CD4-positive, alpha-beta T cell (primary cell): ENCODE measurements at regions not wholly inside any gene's neighbourhood (a gene's known extent, or its start where the extent isn't known, plus 50 kb on each side); places are given as distances from the start of the nearest gene placed in this dataset.

Experiments used
- ATAC-seq: fragments of 200-7000 bp; cut with Tn5 transposase; one replicate; pipeline ENCODE4 v1.10.0; 2022; ENCODE audit warnings: mild to moderate bottlenecking; ENCODE audit not compliant: poor library complexity
- CTCF ChIA-PET: fragments of 350-600 bp; sonication (Branson Sonifier 250); formaldehyde crosslinking; loops from one replicate; lab custom pipeline; 2021; ENCODE audit warnings: antibody characterized with exemption, inconsistent platforms; lab: Charles Lee
- POLR2A ChIA-PET: fragments of 350-600 bp; sonication (Branson Sonifier 250); formaldehyde crosslinking; loops from one replicate; lab custom pipeline; 2021; ENCODE audit warnings: antibody characterized with exemption, inconsistent platforms; lab: Charles Lee
- DNase-seq, 14 experiments: peaks; one replicate each; pipeline ENCODE4 v3.0.0-alpha.2; 2013 to 2020; ENCODE audit warnings: mixed read lengths in 2 of 14
- H3K27ac ChIP-seq, 2 donors: one replicate each; pipeline versions ENCODE4 v1.5.1 to v1.7.0; 2013; ENCODE audit warnings: low read length in 2 of 2, low read depth in 1 of 2, mild to moderate bottlenecking in 1 of 2
- H3K27me3 ChIP-seq, 2 experiments: 1 replicate in 1 of 2; 2 replicates in 1 of 2; pipeline versions ENCODE4 v1.6.1 to v1.7.0; 2013; ENCODE audit warnings: low read length in 2 of 2, control low read depth in 1 of 2, mild to moderate bottlenecking in 1 of 2, moderate library complexity in 1 of 2; ENCODE audit not compliant: insufficient read depth in 2 of 2, control insufficient read depth in 1 of 2
- H3K36me3 ChIP-seq: one replicate; pipeline ENCODE4 v1.6.1; 2013; ENCODE audit warnings: low read length, control low read depth; ENCODE audit not compliant: insufficient read depth
- H3K4me1 ChIP-seq: one replicate; pipeline ENCODE4 v1.6.1; 2013; ENCODE audit warnings: low read length, control low read depth; ENCODE audit not compliant: insufficient read depth
- H3K4me3 ChIP-seq: one replicate; pipeline ENCODE4 v1.5.1; 2013; ENCODE audit warnings: mild to moderate bottlenecking, low read length, moderate library complexity
- H3K9me3 ChIP-seq, 2 experiments: 1 replicate in 1 of 2; 2 replicates in 1 of 2; pipeline versions ENCODE4 v1.6.1 to v1.7.0; 2013; ENCODE audit warnings: low read length in 2 of 2, mild to moderate bottlenecking in 2 of 2, control low read depth in 1 of 2, moderate library complexity in 1 of 2; ENCODE audit not compliant: control insufficient read depth in 1 of 2, insufficient read depth in 1 of 2
- H3K27ac Mint-ChIP-seq: one replicate; pipeline ENCODE4 v1.8.0; 2020; ENCODE audit warnings: mixed read lengths
- H3K27me3 Mint-ChIP-seq: one replicate; pipeline ENCODE4 v1.8.0; 2021; ENCODE audit warnings: mixed read lengths
- H3K36me3 Mint-ChIP-seq: one replicate; pipeline ENCODE4 v1.8.0; 2021; ENCODE audit warnings: low read depth, mixed read lengths
- H3K4me1 Mint-ChIP-seq: one replicate; pipeline ENCODE4 v1.8.0; 2021; ENCODE audit warnings: low read depth, mixed read lengths
- H3K4me3 Mint-ChIP-seq: one replicate; pipeline ENCODE4 v1.8.0; 2020; ENCODE audit warnings: mild to moderate bottlenecking, mixed read lengths
- H3K9me3 Mint-ChIP-seq: one replicate; pipeline ENCODE4 v1.8.0; 2020; ENCODE audit warnings: mixed read lengths
- intact Hi-C, 2 experiments: fragments of 100-400 bp; cut with DNase I in 1 of 2; cut with micrococcal nuclease in 1 of 2; formaldehyde crosslinking; loops; one replicate each; pipeline versions ENCODE4 v1.15.1 to v1.9.0; 2023 to 2025; cut with DNase I, micrococcal nuclease
- TF ChIP-seq, protein P1 (sequence below): fragments of 200-600 bp; IDR thresholded peaks from one replicate; pipeline ENCODE4 v1.8.0; 2022; ENCODE audit warnings: antibody characterized with exemption, mild to moderate bottlenecking

DNA sequence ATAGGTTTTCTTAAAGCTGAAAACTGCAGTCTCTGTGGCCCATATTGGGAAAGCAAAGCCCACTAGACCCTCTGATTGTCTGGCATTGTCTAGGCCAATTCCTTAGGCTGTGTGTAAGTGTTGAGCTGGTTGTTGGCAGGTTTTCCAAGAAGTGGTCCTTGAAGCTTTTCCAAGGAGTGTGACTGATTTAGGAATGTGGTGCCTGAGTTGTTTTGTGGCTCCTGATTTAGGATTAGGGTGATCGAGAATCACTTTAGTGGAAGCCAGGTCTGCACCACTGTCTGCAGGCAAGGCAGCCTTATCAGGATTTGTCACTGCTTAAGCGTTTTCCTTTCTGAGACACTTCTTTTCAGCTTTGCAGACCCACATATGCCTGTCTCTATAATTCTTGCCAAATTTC is 339.0 kb upstream of the DDX53 start:
- Histone ChIP-seq H3K36me3 (no peaks in the 10 kb centered on the region), H3K27ac (no peak overlapping the region), H3K4me1 (no peaks in the 10 kb centered on the region), H3K27me3 (no peaks in the 10 kb centered on the region), H3K4me3 (no peak overlapping the region), H3K9me3 (no peaks in the 10 kb centered on the region)
- Mint-ChIP-seq H3K36me3 (no peaks in the 10 kb centered on the region), H3K4me1 (no peaks in the 10 kb centered on the region), H3K4me3 (no peak overlapping the region), H3K27ac (no peak overlapping the region), H3K27me3 (no peaks in the 10 kb centered on the region), H3K9me3 (no peaks in the 10 kb centered on the region)
- ATAC-seq: no peak
- TF ChIP-seq, protein P1, sequence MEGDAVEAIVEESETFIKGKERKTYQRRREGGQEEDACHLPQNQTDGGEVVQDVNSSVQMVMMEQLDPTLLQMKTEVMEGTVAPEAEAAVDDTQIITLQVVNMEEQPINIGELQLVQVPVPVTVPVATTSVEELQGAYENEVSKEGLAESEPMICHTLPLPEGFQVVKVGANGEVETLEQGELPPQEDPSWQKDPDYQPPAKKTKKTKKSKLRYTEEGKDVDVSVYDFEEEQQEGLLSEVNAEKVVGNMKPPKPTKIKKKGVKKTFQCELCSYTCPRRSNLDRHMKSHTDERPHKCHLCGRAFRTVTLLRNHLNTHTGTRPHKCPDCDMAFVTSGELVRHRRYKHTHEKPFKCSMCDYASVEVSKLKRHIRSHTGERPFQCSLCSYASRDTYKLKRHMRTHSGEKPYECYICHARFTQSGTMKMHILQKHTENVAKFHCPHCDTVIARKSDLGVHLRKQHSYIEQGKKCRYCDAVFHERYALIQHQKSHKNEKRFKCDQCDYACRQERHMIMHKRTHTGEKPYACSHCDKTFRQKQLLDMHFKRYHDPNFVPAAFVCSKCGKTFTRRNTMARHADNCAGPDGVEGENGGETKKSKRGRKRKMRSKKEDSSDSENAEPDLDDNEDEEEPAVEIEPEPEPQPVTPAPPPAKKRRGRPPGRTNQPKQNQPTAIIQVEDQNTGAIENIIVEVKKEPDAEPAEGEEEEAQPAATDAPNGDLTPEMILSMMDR: no peak
- CTCF ChIA-PET: no interaction called here
- DNase-seq: no peak
- intact Hi-C loops: no loop called here
- POLR2A ChIA-PET: no interaction called here

DNA sequence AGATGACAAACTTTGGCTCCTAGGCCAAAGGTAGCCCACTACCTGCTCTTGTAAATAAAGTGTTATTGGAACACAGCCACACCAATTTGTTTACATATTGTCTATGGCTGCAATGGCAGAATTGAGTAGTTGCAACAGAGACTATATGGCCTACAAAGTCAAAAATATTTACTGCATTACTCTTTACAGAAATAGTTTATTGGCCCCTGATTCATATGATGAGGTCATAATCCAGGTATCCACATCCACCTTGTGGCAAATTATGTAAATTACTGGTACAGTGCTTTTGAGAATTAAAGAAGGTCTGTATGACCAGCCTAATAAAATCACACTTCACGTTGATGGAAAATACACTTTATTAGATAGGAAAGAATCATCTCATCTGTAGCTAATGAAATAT is 337.0 kb upstream of the DDX53 start:
- ATAC-seq (no peak), DNase-seq (no peak)
- Histone ChIP-seq H3K36me3 (no peaks in the 10 kb centered on the region), H3K27ac (no peak overlapping the region), H3K4me1 (no peaks in the 10 kb centered on the region), H3K27me3 (no peaks in the 10 kb centered on the region), H3K9me3 (no peaks in the 10 kb centered on the region), H3K4me3 (no peak overlapping the region)
- no peak overlapping the region for H3K27ac Mint-ChIP-seq
- H3K9me3 Mint-ChIP-seq: no peaks in the 10 kb centered on the region
- intact Hi-C loops: no loop called here
- no peaks in the 10 kb centered on the region for H3K27me3 Mint-ChIP-seq
- ChIA-PET CTCF (no interaction called here), POLR2A (no interaction called here)
- TF ChIP-seq, protein P1: no peak
- H3K4me1 Mint-ChIP-seq: no peaks in the 10 kb centered on the region
- H3K4me3 Mint-ChIP-seq: no peak overlapping the region
- H3K36me3 Mint-ChIP-seq: no peaks in the 10 kb centered on the region

DNA sequence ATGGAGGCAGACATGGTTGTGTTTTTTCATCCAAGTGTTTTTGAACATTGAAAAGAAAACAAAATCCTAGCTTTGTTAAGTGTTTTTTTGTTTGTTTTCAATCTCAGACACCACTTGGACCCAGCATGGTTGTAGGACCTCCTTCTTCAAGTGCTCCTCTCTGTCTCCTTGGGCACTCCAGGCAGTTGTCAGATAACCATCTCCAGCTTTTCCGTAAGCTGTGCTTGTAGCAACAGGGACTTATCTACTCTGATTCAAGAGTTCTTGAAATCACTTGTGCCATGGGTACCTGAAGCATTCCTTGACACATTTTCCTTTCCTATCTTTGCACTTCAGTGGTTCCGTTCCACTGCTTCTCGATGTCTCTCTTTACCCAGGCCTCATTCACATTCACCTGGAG is 334.9 kb upstream of the DDX53 start:
- ChIA-PET POLR2A (no interaction called here), CTCF (interaction anchor here (0.7 kb wide), 1 partner anchor 19 kb away, joined by 4 read pairs; no protein-coding TSS in a partner anchor)
- H3K4me1 ChIP-seq: no peaks in the 10 kb centered on the region
- H3K36me3 Mint-ChIP-seq: no peaks in the 10 kb centered on the region
- H3K27me3 ChIP-seq: no peaks in the 10 kb centered on the region
- no peaks in the 10 kb centered on the region for H3K9me3 Mint-ChIP-seq
- no peak overlapping the region for H3K27ac ChIP-seq
- intact Hi-C loops: no loop called here
- H3K4me1 Mint-ChIP-seq: no peaks in the 10 kb centered on the region
- ATAC-seq: no peak
- H3K4me3 ChIP-seq: no peak overlapping the region
- H3K36me3 ChIP-seq: no peaks in the 10 kb centered on the region
- no peaks in the 10 kb centered on the region for H3K27me3 Mint-ChIP-seq
- H3K4me3 Mint-ChIP-seq: no peak overlapping the region
- H3K27ac Mint-ChIP-seq: no peak overlapping the region
- no peaks in the 10 kb centered on the region for H3K9me3 ChIP-seq
- no peak for DNase-seq
- TF ChIP-seq, protein P1: no peak
